HFF-Myc (cell line): ENCODE measurements at regions not wholly inside any gene's neighbourhood (a gene's known extent, or its start where the extent isn't known, plus 50 kb on each side); places are given as distances from the start of the nearest gene placed in this dataset.

ENCODE experiments used
- DNase-seq: peaks from one replicate; pipeline ENCODE4 v3.0.0-alpha.2; 2011; ENCODE audit warnings: low read depth; ENCODE audit errors: extremely low read depth
- H3K4me3 ChIP-seq: replicated peaks from 2 replicates; pipeline ENCODE4 v1.5.1; 2011; ENCODE audit warnings: low read depth, mild to moderate bottlenecking, control low read depth, low read length
- TF ChIP-seq, protein P1 (sequence below): IDR thresholded peaks from 2 replicates; pipeline ENCODE4 v1.5.1; 2012; ENCODE audit warnings: mild to moderate bottlenecking, low read depth, low read length, control low read depth; ENCODE audit errors: missing control alignments

DNA sequence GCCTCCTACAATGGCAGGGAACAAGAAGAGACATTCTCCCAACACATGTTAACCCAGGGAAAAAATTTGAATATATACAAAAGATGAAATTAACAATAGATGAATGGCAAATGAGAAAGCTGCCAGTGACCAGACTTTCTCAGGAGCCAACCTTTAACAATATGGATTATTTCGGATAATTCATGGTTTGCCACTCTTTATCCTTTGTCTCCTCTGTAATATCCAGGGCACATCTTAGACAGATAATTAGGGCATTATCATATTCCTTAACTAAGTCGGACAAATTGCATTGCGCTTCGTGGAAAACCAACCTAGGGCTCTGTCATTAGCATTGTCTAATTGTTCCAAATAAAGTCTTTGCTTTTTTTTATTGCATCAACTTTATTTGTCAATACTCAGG is 97.3 kb downstream of the CDCA7 start:
- H3K4me3 ChIP-seq = no peak overlapping the region
- TF ChIP-seq, protein P1, sequence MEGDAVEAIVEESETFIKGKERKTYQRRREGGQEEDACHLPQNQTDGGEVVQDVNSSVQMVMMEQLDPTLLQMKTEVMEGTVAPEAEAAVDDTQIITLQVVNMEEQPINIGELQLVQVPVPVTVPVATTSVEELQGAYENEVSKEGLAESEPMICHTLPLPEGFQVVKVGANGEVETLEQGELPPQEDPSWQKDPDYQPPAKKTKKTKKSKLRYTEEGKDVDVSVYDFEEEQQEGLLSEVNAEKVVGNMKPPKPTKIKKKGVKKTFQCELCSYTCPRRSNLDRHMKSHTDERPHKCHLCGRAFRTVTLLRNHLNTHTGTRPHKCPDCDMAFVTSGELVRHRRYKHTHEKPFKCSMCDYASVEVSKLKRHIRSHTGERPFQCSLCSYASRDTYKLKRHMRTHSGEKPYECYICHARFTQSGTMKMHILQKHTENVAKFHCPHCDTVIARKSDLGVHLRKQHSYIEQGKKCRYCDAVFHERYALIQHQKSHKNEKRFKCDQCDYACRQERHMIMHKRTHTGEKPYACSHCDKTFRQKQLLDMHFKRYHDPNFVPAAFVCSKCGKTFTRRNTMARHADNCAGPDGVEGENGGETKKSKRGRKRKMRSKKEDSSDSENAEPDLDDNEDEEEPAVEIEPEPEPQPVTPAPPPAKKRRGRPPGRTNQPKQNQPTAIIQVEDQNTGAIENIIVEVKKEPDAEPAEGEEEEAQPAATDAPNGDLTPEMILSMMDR = no peak
- no peak for DNase-seq

DNA sequence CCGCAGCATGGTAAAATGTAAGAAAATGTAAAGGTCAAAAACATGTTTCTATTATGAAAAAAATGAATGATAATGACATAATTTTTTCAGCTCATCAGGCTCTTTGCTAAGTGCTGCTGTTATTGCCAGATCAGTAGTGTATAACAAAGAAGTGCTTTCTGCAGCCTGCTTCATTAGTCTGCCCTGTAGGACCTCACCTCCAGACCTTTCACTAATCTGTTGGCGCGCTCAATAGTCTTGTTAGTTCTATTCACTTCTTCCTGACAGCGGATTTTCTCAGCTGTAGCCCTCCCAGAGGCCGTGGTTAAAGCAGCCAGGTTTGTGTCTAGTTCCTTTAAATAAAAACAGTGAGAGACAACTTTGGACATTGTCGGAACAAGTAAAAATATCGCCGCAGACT is 97.7 kb downstream of the CDCA7 start:
- TF ChIP-seq, protein P1 = no peak
- H3K4me3 ChIP-seq = no peak overlapping the region
- DNase-seq = no peak

DNA sequence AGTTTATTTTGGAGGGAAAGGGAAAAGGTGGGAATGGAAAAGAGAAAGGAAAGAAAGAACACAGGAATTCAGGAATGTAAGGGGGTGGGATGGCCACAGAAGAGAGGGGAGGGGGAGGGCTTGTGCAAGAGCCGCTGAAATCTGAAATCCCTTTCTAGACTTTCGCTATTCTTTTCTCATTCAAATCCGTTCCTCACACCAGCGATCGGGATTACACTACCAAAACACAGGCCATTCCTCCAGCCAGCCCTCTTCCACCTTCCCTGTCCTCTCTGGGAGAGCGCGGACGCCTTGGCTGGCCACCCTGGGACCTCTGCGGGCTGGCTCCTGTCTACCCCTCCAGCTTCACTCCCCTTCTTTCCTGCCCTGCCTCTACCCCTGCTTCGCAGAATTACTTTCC is 102.3 kb downstream of the CDCA7 start:
- TF ChIP-seq, protein P1 = no peak
- H3K4me3 ChIP-seq = no peak overlapping the region
- DNase-seq = no peak

DNA sequence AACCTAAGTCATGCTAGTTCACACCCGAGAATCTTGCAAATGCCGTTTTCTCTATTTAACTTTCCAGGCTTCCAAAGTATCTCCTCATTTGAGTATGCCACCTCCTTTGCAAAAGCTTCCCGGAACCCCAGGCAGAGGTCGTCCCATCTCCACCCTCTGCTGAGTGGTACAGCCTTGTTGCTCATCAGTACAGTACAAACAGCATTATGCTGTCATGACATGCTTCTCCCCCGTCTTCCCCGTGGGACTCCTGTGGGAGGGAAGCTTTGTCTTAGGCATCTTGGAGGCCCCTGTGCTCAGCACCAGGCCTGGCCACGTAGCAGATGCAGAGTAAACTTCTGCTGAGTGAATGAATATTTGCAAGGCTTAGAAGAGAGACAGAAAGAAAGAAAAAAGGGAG is 102.7 kb downstream of the CDCA7 start:
- no peak overlapping the region for H3K4me3 ChIP-seq
- TF ChIP-seq, protein P1 = no peak
- no peak for DNase-seq

DNA sequence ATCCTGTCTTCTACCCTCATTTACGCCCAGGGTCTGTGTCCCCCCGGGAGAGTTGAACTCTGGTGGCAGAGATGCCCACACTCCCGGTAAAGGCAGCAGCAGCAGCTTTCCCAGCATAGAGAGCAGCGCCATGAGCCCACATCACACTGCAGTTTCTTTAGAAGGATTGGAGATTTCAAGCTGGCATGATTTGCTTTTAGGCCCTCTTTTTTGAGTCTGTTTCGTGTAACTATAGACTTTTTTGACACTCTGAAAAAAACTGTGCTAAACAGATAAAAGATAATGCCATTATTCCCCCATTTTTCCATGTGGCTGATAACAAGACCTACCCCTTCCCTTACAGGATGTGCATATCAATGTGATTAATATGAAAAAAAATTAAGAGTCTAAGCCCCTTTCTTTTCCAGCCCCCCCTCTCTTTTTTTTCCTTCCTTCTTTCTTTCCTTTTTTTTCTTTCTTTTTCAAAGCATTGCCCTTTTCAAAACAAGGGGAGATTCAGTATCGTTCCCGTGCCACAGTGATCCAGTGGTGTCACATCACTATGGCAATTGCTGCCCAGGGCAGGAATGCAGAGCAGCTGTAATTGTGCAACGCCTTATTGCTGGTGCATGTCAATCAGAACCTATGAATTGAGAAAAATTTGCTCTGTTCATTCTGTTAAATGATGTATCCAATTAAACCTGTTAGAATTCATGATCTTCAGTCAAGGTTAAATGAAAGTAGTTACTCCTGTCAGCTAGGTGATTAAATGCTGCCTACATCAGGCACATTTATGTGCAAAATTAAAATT is 104.5 kb downstream of the CDCA7 start:
- TF ChIP-seq, protein P1 = no peak
- no peak overlapping the region for H3K4me3 ChIP-seq

DNA sequence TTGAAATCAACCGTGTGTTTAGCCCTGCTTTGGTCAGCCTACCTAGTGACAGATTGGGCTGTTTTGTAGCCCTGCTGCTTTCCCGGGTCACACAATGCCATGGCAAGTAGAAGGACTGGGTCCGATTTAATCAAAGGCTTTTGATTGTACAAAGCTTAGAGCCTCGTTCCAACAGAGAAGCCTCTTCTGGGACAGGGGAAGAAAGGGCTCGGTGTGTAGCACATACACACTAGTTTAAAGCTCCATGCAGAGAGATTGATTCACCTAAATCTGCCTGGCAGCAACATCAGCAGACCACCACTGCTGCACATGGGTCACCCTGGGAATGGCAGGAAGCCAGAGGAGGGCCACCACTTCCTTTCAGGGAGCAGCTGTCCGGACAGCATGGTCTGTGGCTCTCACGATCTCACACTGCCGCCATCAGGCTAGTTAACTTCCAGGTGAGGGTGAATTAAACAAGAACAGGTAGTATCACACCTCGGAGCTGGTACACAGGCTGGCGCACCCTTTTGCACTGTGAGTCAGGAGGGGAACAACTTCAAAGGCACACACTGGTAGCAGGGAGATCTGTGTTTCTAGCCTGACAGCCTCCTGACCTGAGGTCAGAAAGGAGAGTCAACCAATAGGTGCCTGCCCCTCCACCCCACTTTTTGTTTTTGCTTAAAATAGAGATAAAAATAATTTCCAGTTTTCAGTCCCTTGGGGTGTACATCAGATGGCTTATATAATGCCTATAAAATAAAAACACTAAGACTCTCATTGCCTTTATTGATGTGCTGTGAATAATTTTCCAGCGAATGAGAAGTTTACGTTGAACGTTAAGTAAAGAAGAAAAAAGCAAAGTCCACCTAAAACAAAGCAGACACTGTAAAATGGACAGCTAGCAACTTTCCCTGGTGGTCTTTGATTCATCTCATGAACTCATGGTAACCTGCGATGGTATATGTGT is 108.5 kb downstream of the CDCA7 start:
- no peak overlapping the region for H3K4me3 ChIP-seq
- DNase-seq = no peak
- TF ChIP-seq, protein P1 = no peak

More for the DNA sequence above, 104.5 kb downstream of the CDCA7 start:
- DNase-seq = no peak
